SJCRH30 (cell line): ENCODE measurements at regions not wholly inside any gene's neighbourhood (a gene's known extent, or its start where the extent isn't known, plus 50 kb on each side); places are given as distances from the start of the nearest gene placed in this dataset.

Source experiments
- DNase-seq, 2 experiments: peaks; one replicate each; pipeline ENCODE4 v3.0.0-alpha.2; 2015 to 2020
- H3K27ac ChIP-seq: fragments of 250-450 bp; sonication (Bioruptor Pico); 2 replicates; pipeline ENCODE4 v1.5.1; 2020; ENCODE audit warnings: mild to moderate bottlenecking, moderate library complexity
- H3K27me3 ChIP-seq: fragments of 250-450 bp; sonication (Bioruptor Pico); 2 replicates; pipeline ENCODE4 v1.5.1; 2020; ENCODE audit warnings: mild to moderate bottlenecking, moderate library complexity
- H3K36me3 ChIP-seq: fragments of 250-450 bp; sonication (Bioruptor Pico); 2 replicates; pipeline ENCODE4 v1.5.1; 2020; ENCODE audit warnings: mild to moderate bottlenecking, moderate library complexity
- H3K4me1 ChIP-seq: fragments of 250-450 bp; sonication (Bioruptor Pico); 2 replicates; pipeline ENCODE4 v1.5.1; 2020; ENCODE audit warnings: mild to moderate bottlenecking, moderate library complexity
- H3K4me3 ChIP-seq: fragments of 250-450 bp; sonication (Bioruptor Pico); 2 replicates; pipeline ENCODE4 v1.5.1; 2020; ENCODE audit warnings: mild to moderate bottlenecking, moderate library complexity
- H3K9me3 ChIP-seq: fragments of 250-450 bp; sonication (Bioruptor Pico); replicated peaks from 2 replicates; pipeline ENCODE4 v1.5.1; 2020; ENCODE audit warnings: mild to moderate bottlenecking, moderate library complexity

GRCh38 chr13:107277911-107278310, 710.0 kb upstream of the ARGLU1 start:
- no peaks in the 10 kb centered on the region for H3K4me1 ChIP-seq
- H3K27me3 ChIP-seq: no peaks in the 10 kb centered on the region
- H3K27ac ChIP-seq: no peak overlapping the region
- H3K36me3 ChIP-seq: no peaks in the 10 kb centered on the region
- DNase-seq: no peak
- no peaks in the 10 kb centered on the region for H3K9me3 ChIP-seq
- no peak overlapping the region for H3K4me3 ChIP-seq

- DNase-seq: no peak
Measured at GRCh38 chr13:107276936-107277335, 709.0 kb upstream of the ARGLU1 start.

GRCh38 chr13:107275945-107276614, 708.1 kb upstream of the ARGLU1 start:
- Histone ChIP-seq H3K27ac (no peak overlapping the region), H3K27me3 (no peaks in the 10 kb centered on the region), H3K36me3 (no peaks in the 10 kb centered on the region), H3K9me3 (no peaks in the 10 kb centered on the region), H3K4me3 (no peak overlapping the region), H3K4me1 (no peaks in the 10 kb centered on the region)
- no peak for DNase-seq

More at GRCh38 chr13:107276936-107277335, 709.0 kb upstream of the ARGLU1 start:
- Histone ChIP-seq H3K9me3 (no peaks in the 10 kb centered on the region), H3K36me3 (no peaks in the 10 kb centered on the region), H3K4me3 (no peak overlapping the region), H3K27ac (no peak overlapping the region), H3K27me3 (no peaks in the 10 kb centered on the region), H3K4me1 (no peaks in the 10 kb centered on the region)

- no peaks in the 10 kb centered on the region for H3K4me1 ChIP-seq
- H3K4me3 ChIP-seq: no peak overlapping the region
- H3K9me3 ChIP-seq: no peaks in the 10 kb centered on the region
- H3K27me3 ChIP-seq: no peaks in the 10 kb centered on the region
- H3K36me3 ChIP-seq: no peaks in the 10 kb centered on the region
- H3K27ac ChIP-seq: no peak overlapping the region
- DNase-seq: no peak
Measured at GRCh38 chr13:107275312-107275711, 707.4 kb upstream of the ARGLU1 start.

- H3K4me1 ChIP-seq: no peaks in the 10 kb centered on the region
- peak in 1 of 2 experiments; percentile 1 for DNase-seq
- no peaks in the 10 kb centered on the region for H3K27me3 ChIP-seq
- H3K27ac ChIP-seq: no peak overlapping the region
- H3K4me3 ChIP-seq: no peak overlapping the region
- no peaks in the 10 kb centered on the region for H3K36me3 ChIP-seq
- H3K9me3 ChIP-seq: no peaks in the 10 kb centered on the region
Measured at GRCh38 chr13:107271227-107271626, 703.3 kb upstream of the ARGLU1 start.

GRCh38 chr13:107266657-107267056, 698.7 kb upstream of the ARGLU1 start:
- H3K4me1 ChIP-seq: no peaks in the 10 kb centered on the region
- no peak overlapping the region for H3K27ac ChIP-seq
- H3K9me3 ChIP-seq: no peaks in the 10 kb centered on the region
- no peaks in the 10 kb centered on the region for H3K36me3 ChIP-seq
- no peak overlapping the region for H3K4me3 ChIP-seq
- H3K27me3 ChIP-seq: no peaks in the 10 kb centered on the region
- no peak for DNase-seq

- no peaks in the 10 kb centered on the region for H3K36me3 ChIP-seq
- no peak for DNase-seq
- no peak overlapping the region for H3K4me3 ChIP-seq
- no peaks in the 10 kb centered on the region for H3K4me1 ChIP-seq
- no peaks in the 10 kb centered on the region for H3K27me3 ChIP-seq
- H3K27ac ChIP-seq: no peak overlapping the region
- H3K9me3 ChIP-seq: no peaks in the 10 kb centered on the region
Measured at GRCh38 chr13:107258599-107259187, 690.8 kb upstream of the ARGLU1 start.

- Histone ChIP-seq H3K9me3 (no peaks in the 10 kb centered on the region), H3K27ac (no peak overlapping the region), H3K36me3 (no peaks in the 10 kb centered on the region), H3K4me3 (no peak overlapping the region), H3K27me3 (no peaks in the 10 kb centered on the region), H3K4me1 (no peaks in the 10 kb centered on the region)
- DNase-seq: no peak
Measured at GRCh38 chr13:107254392-107254791, 686.5 kb upstream of the ARGLU1 start.

- Histone ChIP-seq H3K9me3 (no peaks in the 10 kb centered on the region), H3K4me1 (no peaks in the 10 kb centered on the region), H3K27me3 (no peaks in the 10 kb centered on the region), H3K4me3 (no peak overlapping the region), H3K36me3 (no peaks in the 10 kb centered on the region), H3K27ac (no peak overlapping the region)
- no peak for DNase-seq
Measured at GRCh38 chr13:107252428-107252827, 684.5 kb upstream of the ARGLU1 start.

- H3K27me3 ChIP-seq: no peaks in the 10 kb centered on the region
- no peak overlapping the region for H3K27ac ChIP-seq
- no peaks in the 10 kb centered on the region for H3K36me3 ChIP-seq
- DNase-seq: no peak
- H3K9me3 ChIP-seq: no peaks in the 10 kb centered on the region
- no peak overlapping the region for H3K4me3 ChIP-seq
- no peaks in the 10 kb centered on the region for H3K4me1 ChIP-seq
Measured at GRCh38 chr13:107252021-107252420, 684.1 kb upstream of the ARGLU1 start.

- Histone ChIP-seq H3K36me3 (no peaks in the 10 kb centered on the region), H3K27ac (no peak overlapping the region), H3K4me1 (no peaks in the 10 kb centered on the region), H3K9me3 (no peaks in the 10 kb centered on the region), H3K27me3 (no peaks in the 10 kb centered on the region), H3K4me3 (no peak overlapping the region)
- no peak for DNase-seq
Measured at GRCh38 chr13:107251341-107251740, 683.4 kb upstream of the ARGLU1 start.

- Histone ChIP-seq H3K27me3 (no peaks in the 10 kb centered on the region), H3K4me1 (no peaks in the 10 kb centered on the region), H3K27ac (no peak overlapping the region), H3K4me3 (no peak overlapping the region), H3K9me3 (no peaks in the 10 kb centered on the region), H3K36me3 (no peaks in the 10 kb centered on the region)
- DNase-seq: no peak
Measured at GRCh38 chr13:107250628-107251027, 682.7 kb upstream of the ARGLU1 start.

GRCh38 chr13:107244241-107244640, 676.3 kb upstream of the ARGLU1 start:
- no peaks in the 10 kb centered on the region for H3K4me1 ChIP-seq

GRCh38 chr13:107242138-107242537, 674.2 kb upstream of the ARGLU1 start:
- no peaks in the 10 kb centered on the region for H3K27me3 ChIP-seq
- DNase-seq: no peak
- H3K27ac ChIP-seq: no peak overlapping the region
- no peaks in the 10 kb centered on the region for H3K9me3 ChIP-seq
- no peaks in the 10 kb centered on the region for H3K36me3 ChIP-seq
- no peak overlapping the region for H3K4me3 ChIP-seq
- H3K4me1 ChIP-seq: no peaks in the 10 kb centered on the region

More at GRCh38 chr13:107244241-107244640, 676.3 kb upstream of the ARGLU1 start:
- Histone ChIP-seq H3K27ac (no peak overlapping the region), H3K9me3 (no peaks in the 10 kb centered on the region), H3K27me3 (no peaks in the 10 kb centered on the region), H3K4me3 (no peak overlapping the region), H3K36me3 (no peaks in the 10 kb centered on the region)
- DNase-seq: no peak

GRCh38 chr13:107241381-107241780, 673.4 kb upstream of the ARGLU1 start:
- no peaks in the 10 kb centered on the region for H3K9me3 ChIP-seq
- no peak overlapping the region for H3K27ac ChIP-seq
- DNase-seq: no peak
- H3K4me3 ChIP-seq: no peak overlapping the region
- no peaks in the 10 kb centered on the region for H3K36me3 ChIP-seq
- H3K4me1 ChIP-seq: no peaks in the 10 kb centered on the region
- no peaks in the 10 kb centered on the region for H3K27me3 ChIP-seq

- Histone ChIP-seq H3K4me1 (no peaks in the 10 kb centered on the region), H3K27ac (no peak overlapping the region), H3K4me3 (no peak overlapping the region), H3K27me3 (no peaks in the 10 kb centered on the region), H3K36me3 (no peaks in the 10 kb centered on the region), H3K9me3 (no peaks in the 10 kb centered on the region)
- no peak for DNase-seq
Measured at GRCh38 chr13:107239213-107239612, 671.3 kb upstream of the ARGLU1 start.
